Endothelial cell of umbilical vein (primary cell): ENCODE measurements at regions not wholly inside any gene's neighbourhood (a gene's known extent, or its start where the extent isn't known, plus 50 kb on each side); places are given as distances from the start of the nearest gene placed in this dataset.

Experiments
- BruUV-seq: library from RNA; stranded (reverse); fragments of 400-500 nt; replicated peaks from 2 replicates; lab custom pipeline; 2021; lab: Mats Ljungman, UMichigan
- CTCF ChIA-PET: fragments of 300-600, 350-600 bp; sonication (Branson Sonifier 250); formaldehyde crosslinking; loops from one replicate; lab custom pipeline; 2021; ENCODE audit warnings: antibody characterized with exemption, inconsistent platforms; lab: Charles Lee
- POLR2A ChIA-PET: fragments of 300-600, 350-600 bp; sonication (Branson Sonifier 250); formaldehyde crosslinking; loops from one replicate; lab custom pipeline; 2021; ENCODE audit warnings: antibody characterized with exemption, inconsistent platforms; lab: Charles Lee
- DNase-seq: peaks from one replicate; pipeline ENCODE4 v3.0.0-alpha.2; 2011; ENCODE audit warnings: low read depth, low spot score
- FAIRE-seq: peaks from 2 replicates; lab custom pipeline; 2011; peaks lifted over from hg19 to GRCh38; lab: Jason Lieb, UNC
- H2AFZ ChIP-seq: 2 replicates; pipeline ENCODE4 v1.6.0; 2012; ENCODE audit warnings: low read depth, low read length, control low read depth, inconsistent platforms
- H3K27ac ChIP-seq: 2 replicates; pipeline ENCODE4 v1.5.1; 2011; ENCODE audit warnings: low read depth, mild to moderate bottlenecking, control low read depth, low read length, moderate library complexity; ENCODE audit not compliant: insufficient read depth
- H3K27me3 ChIP-seq, 2 experiments: 2 replicates each; pipeline versions ENCODE4 v1.6.0 to v1.6.1; 2011; ENCODE audit warnings: low read length in 2 of 2, mixed read lengths in 1 of 2; ENCODE audit not compliant: control insufficient read depth in 2 of 2, insufficient read depth in 2 of 2
- H3K36me3 ChIP-seq, 2 experiments: 2 replicates in 1 of 2; 3 replicates in 1 of 2; pipeline ENCODE4 v1.5.1; 2011; ENCODE audit warnings: low read length in 2 of 2, mild to moderate bottlenecking in 1 of 2, moderate library complexity in 1 of 2; ENCODE audit not compliant: control insufficient read depth in 2 of 2, insufficient read depth in 2 of 2; ENCODE audit errors: extremely low read depth in 1 of 2
- H3K4me1 ChIP-seq: 3 replicates; pipeline ENCODE4 v1.5.1; 2011; ENCODE audit warnings: mild to moderate bottlenecking, low read length; ENCODE audit not compliant: control insufficient read depth, insufficient read depth; ENCODE audit errors: extremely low read depth
- H3K4me2 ChIP-seq: 2 replicates; pipeline ENCODE4 v1.6.1; 2011; ENCODE audit warnings: low read length, control low read depth, mixed read lengths; ENCODE audit not compliant: insufficient read depth
- H3K4me3 ChIP-seq, 3 experiments: fragments of 200-600 bp in 1 of 3; sonication (generic), shearing (Covaris generic) in 1 of 3; replicated peaks in 1 of 3; 2 replicates each; pipeline ENCODE4 v1.5.1; 2011 to 2016; ENCODE audit warnings: control low read depth in 3 of 3, low read length in 3 of 3, mild to moderate bottlenecking in 2 of 3, inconsistent platforms in 1 of 3, low read depth in 1 of 3, moderate library complexity in 1 of 3; ENCODE audit not compliant: insufficient read depth in 1 of 3
- H3K79me2 ChIP-seq: 2 replicates; pipeline ENCODE4 v1.6.0; 2012; ENCODE audit warnings: low read length, inconsistent platforms; ENCODE audit not compliant: control insufficient read depth, insufficient read depth
- H3K9ac ChIP-seq: replicated peaks from 2 replicates; pipeline ENCODE3; 2011; ENCODE audit warnings: low read length, control low read depth; ENCODE audit not compliant: insufficient read depth; ENCODE audit errors: extremely low read depth
- H3K9me1 ChIP-seq: replicated peaks from 3 replicates; pipeline ENCODE4 v1.6.0; 2011; ENCODE audit warnings: mild to moderate bottlenecking, low read length; ENCODE audit not compliant: control insufficient read depth, insufficient read depth; ENCODE audit errors: extremely low read depth
- H3K9me3 ChIP-seq: replicated peaks from 2 replicates; pipeline ENCODE4 v1.5.1; 2012; ENCODE audit warnings: low read length, inconsistent platforms; ENCODE audit not compliant: control insufficient read depth, insufficient read depth
- H4K20me1 ChIP-seq: replicated peaks from 2 replicates; pipeline ENCODE3; 2011; ENCODE audit warnings: mild to moderate bottlenecking, low read length; ENCODE audit not compliant: control insufficient read depth, insufficient read depth; ENCODE audit errors: extremely low read depth
- CTCF ChIP-seq, 2 donors: IDR thresholded peaks; 1 replicate in 1 of 2; 2 replicates in 1 of 2; pipeline ENCODE4 v1.5.1; 2011; ENCODE audit warnings: low read length in 2 of 2, mild to moderate bottlenecking in 2 of 2, moderate library complexity in 2 of 2, control low read depth in 1 of 2, inconsistent platforms in 1 of 2, low read depth in 1 of 2; ENCODE audit not compliant: insufficient read depth in 1 of 2; ENCODE audit errors: extremely low read depth in 1 of 2
- EZH2 ChIP-seq: IDR thresholded peaks from 2 replicates; pipeline ENCODE4 v1.6.1; 2012; ENCODE audit warnings: borderline replicate concordance, low read depth, mild to moderate bottlenecking, moderate library complexity, low read length, inconsistent platforms; ENCODE audit not compliant: severe bottlenecking
- FOS ChIP-seq: IDR thresholded peaks from 2 replicates; pipeline ENCODE4 v1.6.1; 2011; ENCODE audit warnings: mild to moderate bottlenecking, low read length, moderate library complexity, borderline replicate concordance; ENCODE audit not compliant: insufficient read depth
- GATA2 ChIP-seq: IDR thresholded peaks from 2 replicates; pipeline ENCODE4 v1.7.0; 2011; ENCODE audit warnings: low read depth, mild to moderate bottlenecking, moderate library complexity, mixed read lengths, low read length; ENCODE audit not compliant: insufficient read length, insufficient read depth
- JUN ChIP-seq: IDR thresholded peaks from 2 replicates; pipeline ENCODE4 v1.6.1; 2011; ENCODE audit warnings: borderline replicate concordance, low read depth; ENCODE audit not compliant: insufficient read length, insufficient read depth
- MAX ChIP-seq: IDR thresholded peaks from 2 replicates; pipeline ENCODE4 v1.6.1; 2011; ENCODE audit not compliant: insufficient read depth, insufficient read length
- MYC ChIP-seq: IDR thresholded peaks from one replicate; pipeline ENCODE4 v1.6.1; 2011; ENCODE audit warnings: mild to moderate bottlenecking, low read depth, low read length
- POLR2A ChIP-seq: IDR thresholded peaks from 2 replicates; pipeline ENCODE4 v1.6.1; 2012; ENCODE audit warnings: low read depth, mild to moderate bottlenecking, control low read depth, low read length
- POLR2AphosphoS5 ChIP-seq: IDR thresholded peaks from 2 replicates; pipeline ENCODE4 v1.6.1; 2012; ENCODE audit warnings: low read depth, mild to moderate bottlenecking, control low read depth, low read length, moderate library complexity; ENCODE audit not compliant: insufficient read depth
- dilution Hi-C: fragments of 300-500 bp; cut with MboI; formaldehyde crosslinking; loops from one replicate; pipeline ENCODE4 v1.15.0; 2019; ENCODE audit warnings: low sequenced_read_pairs; ENCODE audit not compliant: extremely low pct_ligation_motif_present
- intact Hi-C: fragments of 100-400 bp; cut with micrococcal nuclease; formaldehyde crosslinking; loops from one replicate; pipeline ENCODE4 v1.10.0; 2022

GRCh38 chr6:8219352-8219943 is 117.1 kb upstream of the EEF1E1 start:
- Histone ChIP-seq H3K9me3 (no peaks in the 10 kb centered on the region), H3K9me1 (no peaks in the 10 kb centered on the region), H3K4me2 (no peak overlapping the region), H3K4me1 (no peaks in the 10 kb centered on the region), H3K9ac (no peak overlapping the region), H3K27me3 (peaks cover 0 to 8% of the 10 kb centered on the region in 2 experiments), H3K79me2 (no peaks in the 10 kb centered on the region), H3K36me3 (no peaks in the 10 kb centered on the region), H3K27ac (no peak overlapping the region), H3K4me3 (no peak overlapping the region), H2AFZ (no peak overlapping the region), H4K20me1 (no peaks in the 10 kb centered on the region)
- intact Hi-C loops, result loop anchor here (1.0 to 10.0 kb wide), 5 partner anchors 88 to 499 kb away; partner anchors contain the start of gene BLOC1S5
- no peak for TF ChIP-seq JUN
- peak; percentile 57 to 62 for TF ChIP-seq CTCF (IDR thresholded peaks at IDR 0.05; ENCODE audit: extremely low read depth in 1 of 2, insufficient read depth in 1 of 2, low read depth in 1 of 2, low read length in 2 of 2)
- ChIA-PET CTCF (interaction anchor here (0.6 to 5.9 kb wide), 48 partner anchors 10 to 1813 kb away, joined by 3 to 556 read pairs (median 5); partner anchors contain the start of genes BLOC1S5 and EEF1E1), POLR2A (interaction anchor here (0.5 to 1.1 kb wide), 2 partner anchors 43 to 88 kb away, joined by 5 to 6 read pairs; no protein-coding TSS in a partner anchor)
- FAIRE-seq (peak; percentile 86), DNase-seq (peak; percentile 62)
- dilution Hi-C loops, result no loop called here
- BruUV-seq, result no TSS peak

- no peak for TF ChIP-seq EZH2
- no peak for TF ChIP-seq MYC
- TF ChIP-seq FOS, result no peak
- TF ChIP-seq POLR2A, result no peak
- TF ChIP-seq GATA2, result no peak
- no peak for TF ChIP-seq POLR2AphosphoS5
- TF ChIP-seq MAX, result no peak
- no peak for TF ChIP-seq JUN
- TF ChIP-seq CTCF (IDR thresholded peaks at IDR 0.05; ENCODE audit: extremely low read depth in 1 of 2, insufficient read depth in 1 of 2, low read depth in 1 of 2, low read length in 2 of 2), result no peak
- H3K27me3 ChIP-seq, result peaks cover 0 to 9% of the 10 kb centered on the region in 2 experiments
- no peaks in the 10 kb centered on the region for H3K4me1 ChIP-seq
- no peaks in the 10 kb centered on the region for H3K9me3 ChIP-seq
- dilution Hi-C loops, result no loop called here
- no peaks in the 10 kb centered on the region for H3K79me2 ChIP-seq
- H3K36me3 ChIP-seq, result no peaks in the 10 kb centered on the region
- ChIA-PET POLR2A (interaction anchor here (0.5 to 1.1 kb wide), 2 partner anchors 42 to 88 kb away, joined by 5 to 6 read pairs; no protein-coding TSS in a partner anchor), CTCF (interaction anchor here (0.6 to 5.9 kb wide), 48 partner anchors 11 to 1813 kb away, joined by 3 to 556 read pairs (median 5); partner anchors contain the start of genes BLOC1S5 and EEF1E1)
- H3K4me2 ChIP-seq, result no peak overlapping the region
- FAIRE-seq (no peak), DNase-seq (no peak)
- no TSS peak for BruUV-seq
- H3K9ac ChIP-seq, result no peak overlapping the region
- H3K27ac ChIP-seq, result no peak overlapping the region
- H3K4me3 ChIP-seq, result no peak overlapping the region
- H3K9me1 ChIP-seq, result no peaks in the 10 kb centered on the region
- intact Hi-C loops, result loop anchor here (1.0 to 10.0 kb wide), 5 partner anchors 88 to 498 kb away; partner anchors contain the start of gene BLOC1S5
- no peaks in the 10 kb centered on the region for H4K20me1 ChIP-seq
- H2AFZ ChIP-seq, result no peak overlapping the region
Measured at GRCh38 chr6:8218861-8219260, 116.5 kb upstream of the EEF1E1 start.
